Body of pancreas (tissue), 4 donors: ENCODE measurements at regions not wholly inside any gene's neighbourhood (a gene's known extent, or its start where the extent isn't known, plus 50 kb on each side); places are given as distances from the start of the nearest gene placed in this dataset.
"Not testable (repeated sequence)": the region's sequence is repeated elsewhere in the genome, so short reads cannot be mapped to it uniquely, and the experiment has no call there.

ENCODE experiments used
- POLR2A ChIP-seq, 3 donors: fragments of 450-650 bp; IDR thresholded peaks; one replicate each; pipeline ENCODE4 v1.6.1; 2016; ENCODE audit warnings: antibody characterized with exemption in 3 of 3, mild to moderate bottlenecking in 2 of 3
- TF ChIP-seq, protein P1 (sequence below), 7 experiments: fragments of 450-650 bp in 4 of 7; fragments of 200-600 bp in 3 of 7; sonication (generic) in 3 of 7; IDR thresholded peaks; one replicate each; pipeline ENCODE4 v1.5.1; 2016 to 2019; ENCODE audit warnings: antibody characterized with exemption in 7 of 7

DNA sequence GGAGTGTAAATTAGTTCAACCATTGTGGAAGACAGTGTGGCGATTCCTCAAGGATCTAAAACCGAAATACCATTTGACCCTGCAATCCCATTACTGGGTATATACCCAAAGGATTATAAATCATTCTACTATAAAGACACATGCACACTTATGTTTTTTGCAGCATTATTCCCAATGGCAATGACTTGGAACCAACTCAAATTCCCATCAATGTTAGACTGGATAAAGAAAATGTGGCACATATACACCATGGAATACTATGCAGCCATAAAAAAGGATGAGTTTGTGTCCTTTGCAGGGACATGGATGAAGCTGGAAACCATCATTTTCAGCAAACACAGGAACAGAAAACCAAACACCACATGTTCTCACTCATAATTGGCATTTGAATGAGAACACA lies 137.5 kb downstream of the ZNF648 start:
- TF ChIP-seq, protein P1, sequence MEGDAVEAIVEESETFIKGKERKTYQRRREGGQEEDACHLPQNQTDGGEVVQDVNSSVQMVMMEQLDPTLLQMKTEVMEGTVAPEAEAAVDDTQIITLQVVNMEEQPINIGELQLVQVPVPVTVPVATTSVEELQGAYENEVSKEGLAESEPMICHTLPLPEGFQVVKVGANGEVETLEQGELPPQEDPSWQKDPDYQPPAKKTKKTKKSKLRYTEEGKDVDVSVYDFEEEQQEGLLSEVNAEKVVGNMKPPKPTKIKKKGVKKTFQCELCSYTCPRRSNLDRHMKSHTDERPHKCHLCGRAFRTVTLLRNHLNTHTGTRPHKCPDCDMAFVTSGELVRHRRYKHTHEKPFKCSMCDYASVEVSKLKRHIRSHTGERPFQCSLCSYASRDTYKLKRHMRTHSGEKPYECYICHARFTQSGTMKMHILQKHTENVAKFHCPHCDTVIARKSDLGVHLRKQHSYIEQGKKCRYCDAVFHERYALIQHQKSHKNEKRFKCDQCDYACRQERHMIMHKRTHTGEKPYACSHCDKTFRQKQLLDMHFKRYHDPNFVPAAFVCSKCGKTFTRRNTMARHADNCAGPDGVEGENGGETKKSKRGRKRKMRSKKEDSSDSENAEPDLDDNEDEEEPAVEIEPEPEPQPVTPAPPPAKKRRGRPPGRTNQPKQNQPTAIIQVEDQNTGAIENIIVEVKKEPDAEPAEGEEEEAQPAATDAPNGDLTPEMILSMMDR (IDR thresholded peaks at IDR 0.05), result not testable (repeated sequence)
- not testable (repeated sequence) for TF ChIP-seq POLR2A (IDR thresholded peaks at IDR 0.05)
